HEK293 (cell line): ENCODE measurements at regions not wholly inside any gene's neighbourhood (a gene's known extent, or its start where the extent isn't known, plus 50 kb on each side); places are given as distances from the start of the nearest gene placed in this dataset.

Experiments used
- CTCF ChIA-PET: fragments of 350-600 bp; formaldehyde crosslinking; extraction: SDS; loops from one replicate; lab custom pipeline; 2021; ENCODE audit warnings: antibody characterized with exemption; lab: Yijun Ruan, JAX
- POLR2A ChIA-PET: fragments of 300-600 bp; formaldehyde crosslinking; extraction: SDS; loops from one replicate; lab custom pipeline; 2020; ENCODE audit warnings: antibody characterized with exemption, inconsistent platforms; lab: Yijun Ruan, JAX
- H3K27ac ChIP-seq: fragments of 200-500 bp; sonication (Bioruptor generic); 2 replicates; pipeline ENCODE4 v1.5.1; 2014; ENCODE audit warnings: low read depth, low read length, control low read depth, inconsistent platforms; ENCODE audit errors: extremely low read depth
- H3K36me3 ChIP-seq, 2 experiments: fragments of 200-500 bp in 1 of 2; sonication (Bioruptor generic) in 1 of 2; 1 replicate in 1 of 2; 2 replicates in 1 of 2; pipeline ENCODE4 v1.5.1; 2014 to 2017; ENCODE audit warnings: inconsistent platforms in 2 of 2, low read length in 2 of 2; ENCODE audit not compliant: control insufficient read depth in 2 of 2, insufficient read depth in 1 of 2
- H3K4me1 ChIP-seq: fragments of 200-500 bp; sonication (Bioruptor generic); 2 replicates; pipeline ENCODE4 v1.5.1; 2014; ENCODE audit warnings: mild to moderate bottlenecking, low read length, inconsistent platforms; ENCODE audit not compliant: control insufficient read depth, insufficient read depth
- H3K4me3 ChIP-seq: 2 replicates; pipeline ENCODE4 v1.5.1; 2011; ENCODE audit warnings: low read depth, mild to moderate bottlenecking, control low read depth, low read length, moderate library complexity
- H3K9me3 ChIP-seq: fragments of 200-500 bp; sonication (Bioruptor generic); 2 replicates; pipeline ENCODE4 v1.5.1; 2014; ENCODE audit warnings: low read depth, low read length, inconsistent platforms; ENCODE audit not compliant: control insufficient read depth, insufficient read depth
- CTCF ChIP-seq: fragments of 450-650 bp; formaldehyde crosslinking; IDR thresholded peaks from 2 replicates; pipeline ENCODE4 v1.5.1; 2016; ENCODE audit warnings: missing biosample characterization, missing genetic modification characterization
- HOXC10 ChIP-seq: sonication (generic); formaldehyde crosslinking; IDR thresholded peaks from 2 replicates; pipeline ENCODE4 v1.8.1; 2023; ENCODE audit warnings: mild to moderate bottlenecking, missing genetic modification reagents
- SP7 ChIP-seq: fragments of 450-650 bp; formaldehyde crosslinking; IDR thresholded peaks from 2 replicates; pipeline ENCODE4 v1.5.1; 2016; ENCODE audit warnings: missing biosample characterization, missing genetic modification characterization
- ZBTB11 ChIP-seq: fragments of 450-650 bp; formaldehyde crosslinking; conservative IDR thresholded peaks from 2 replicates; pipeline ENCODE4 v1.5.1; 2016; ENCODE audit warnings: low read depth, missing biosample characterization, missing genetic modification characterization
- ZBTB17 ChIP-seq: fragments of 450-650 bp; formaldehyde crosslinking; IDR thresholded peaks from 2 replicates; pipeline ENCODE4 v1.5.1; 2016; ENCODE audit warnings: missing biosample characterization, missing genetic modification characterization
- ZNF148 ChIP-seq: fragments of 450-650 bp; formaldehyde crosslinking; IDR thresholded peaks from 2 replicates; pipeline ENCODE4 v1.5.0; 2017; ENCODE audit warnings: missing biosample characterization, missing genetic modification characterization, borderline replicate concordance
- ZNF169 ChIP-seq: fragments of 450-650 bp; formaldehyde crosslinking; IDR thresholded peaks from 2 replicates; pipeline ENCODE4 v1.5.1; 2016; ENCODE audit warnings: missing biosample characterization, missing genetic modification characterization
- ZNF175 ChIP-seq: fragments of 450-650 bp; formaldehyde crosslinking; IDR thresholded peaks from 2 replicates; pipeline ENCODE4 v1.5.1; 2016; ENCODE audit warnings: missing biosample characterization, missing genetic modification characterization
- ZNF184 ChIP-seq: fragments of 450-650 bp; IDR thresholded peaks from 2 replicates; pipeline ENCODE4 v1.5.1; 2018; ENCODE audit warnings: missing biosample characterization, mild to moderate bottlenecking, missing genetic modification characterization
- ZNF223 ChIP-seq: fragments of 450-650 bp; formaldehyde crosslinking; IDR thresholded peaks from 2 replicates; pipeline ENCODE4 v1.5.1; 2016; ENCODE audit warnings: missing biosample characterization, missing genetic modification characterization
- ZNF280D ChIP-seq: fragments of 450-650 bp; formaldehyde crosslinking; IDR thresholded peaks from 2 replicates; pipeline ENCODE4 v1.5.1; 2016; ENCODE audit warnings: missing biosample characterization, missing genetic modification characterization
- ZNF354C ChIP-seq: fragments of 450-650 bp; formaldehyde crosslinking; IDR thresholded peaks from 2 replicates; pipeline ENCODE4 v1.5.1; 2016; ENCODE audit warnings: missing biosample characterization, missing genetic modification characterization, low read depth, borderline replicate concordance
- ZNF596 ChIP-seq: fragments of 450-650 bp; IDR thresholded peaks from 2 replicates; pipeline ENCODE4 v1.5.0; 2018; ENCODE audit warnings: missing biosample characterization, mild to moderate bottlenecking, missing genetic modification characterization, moderate library complexity
- ZNF600 ChIP-seq: fragments of 450-650 bp; formaldehyde crosslinking; IDR thresholded peaks from 2 replicates; pipeline ENCODE4 v1.5.1; 2016; ENCODE audit warnings: missing biosample characterization, missing genetic modification characterization
- ZNF610 ChIP-seq: fragments of 450-650 bp; formaldehyde crosslinking; IDR thresholded peaks from 2 replicates; pipeline ENCODE4 v1.5.1; 2016; ENCODE audit warnings: missing biosample characterization, missing genetic modification characterization, borderline replicate concordance
- ZNF623 ChIP-seq: fragments of 450-650 bp; formaldehyde crosslinking; IDR thresholded peaks from 2 replicates; pipeline ENCODE4 v1.5.1; 2016; ENCODE audit warnings: missing biosample characterization, missing genetic modification characterization
- ZNF670 ChIP-seq: fragments of 450-650 bp; formaldehyde crosslinking; IDR thresholded peaks from 2 replicates; pipeline ENCODE4 v1.5.1; 2016; ENCODE audit warnings: missing biosample characterization, missing genetic modification characterization, low read depth
- ZNF76 ChIP-seq: fragments of 450-650 bp; formaldehyde crosslinking; IDR thresholded peaks from 2 replicates; pipeline ENCODE4; 2016; ENCODE audit warnings: low read depth, missing biosample characterization, missing genetic modification characterization, borderline replicate concordance
- ZSCAN16 ChIP-seq: fragments of 450-650 bp; formaldehyde crosslinking; IDR thresholded peaks from 2 replicates; pipeline ENCODE4 v1.5.1; 2016; ENCODE audit warnings: missing biosample characterization, missing genetic modification characterization
- ZSCAN18 ChIP-seq: fragments of 450-650 bp; formaldehyde crosslinking; IDR thresholded peaks from 2 replicates; pipeline ENCODE4 v1.5.1; 2016; ENCODE audit warnings: missing biosample characterization, missing genetic modification characterization

GRCh38 chr14:87102811-87103378 is 890.1 kb downstream of the GALC start:
- ChIA-PET POLR2A (no interaction called here), CTCF (no interaction called here)
- Histone ChIP-seq H3K4me1 (no peaks in the 10 kb centered on the region), H3K9me3 (no peaks in the 10 kb centered on the region), H3K36me3 (no peaks in the 10 kb centered on the region), H3K27ac (no peak overlapping the region), H3K4me3 (no peak overlapping the region)
- TF ChIP-seq ZSCAN16 (tag by site-specific recombination) (no peak), HOXC10 (no peak), SP7 (no peak), ZBTB17 (tag by site-specific recombination) (no peak), ZNF623 (tag by site-specific recombination) (no peak), ZNF184 (tag by site-specific recombination) (no peak), ZNF596 (tag by site-specific recombination) (no peak), ZNF610 (tag by site-specific recombination) (no peak), ZNF354C (no peak), ZNF175 (tag by site-specific recombination) (no peak), ZNF670 (no peak), ZSCAN18 (tag by site-specific recombination) (no peak), ZNF148 (no peak), ZNF600 (tag by site-specific recombination) (no peak), ZNF280D (tag by site-specific recombination) (no peak), ZNF76 (tag by site-specific recombination) (no peak), ZBTB11 (tag by site-specific recombination) (no peak), ZNF223 (tag by site-specific recombination) (no peak), CTCF (tag by site-specific recombination) (no peak), ZNF169 (tag by site-specific recombination) (no peak)
